Mesendoderm (in vitro differentiated cells): ENCODE measurements at regions not wholly inside any gene's neighbourhood (a gene's known extent, or its start where the extent isn't known, plus 50 kb on each side); places are given as distances from the start of the nearest gene placed in this dataset.

ENCODE experiments used
- DNase-seq: peaks from one replicate; pipeline ENCODE4 v3.0.0; 2013
- H2AK5ac ChIP-seq: 2 replicates; pipeline ENCODE4 v1.6.1; 2013; ENCODE audit warnings: low read length, inconsistent platforms
- H2BK120ac ChIP-seq: 2 replicates; pipeline ENCODE4 v1.6.1; 2013; ENCODE audit warnings: low read depth, mild to moderate bottlenecking, low read length, moderate library complexity, mixed read lengths
- H2BK15ac ChIP-seq: replicated peaks from 2 replicates; pipeline ENCODE4 v1.6.1; 2013; ENCODE audit warnings: low read depth, mild to moderate bottlenecking, moderate library complexity
- H2BK5ac ChIP-seq: 2 replicates; pipeline ENCODE4 v1.6.1; 2013; ENCODE audit warnings: low read length, inconsistent platforms
- H3K18ac ChIP-seq: 2 replicates; pipeline ENCODE4 v1.6.1; 2013; ENCODE audit warnings: mild to moderate bottlenecking, low read length, mixed read lengths
- H3K23ac ChIP-seq: one replicate; pipeline ENCODE4 v1.6.1; 2013; ENCODE audit warnings: low read length
- H3K27ac ChIP-seq: 2 replicates; pipeline ENCODE4 v1.5.1; 2013; ENCODE audit warnings: low read depth, mild to moderate bottlenecking, inconsistent platforms, low read length, moderate library complexity
- H3K27me3 ChIP-seq: 2 replicates; pipeline ENCODE4 v1.6.1; 2013; ENCODE audit warnings: low read length, control low read depth, mild to moderate bottlenecking, inconsistent platforms; ENCODE audit not compliant: insufficient read depth, poor library complexity
- H3K36me3 ChIP-seq: 2 replicates; pipeline ENCODE4 v1.6.1; 2013; ENCODE audit warnings: low read length, inconsistent platforms; ENCODE audit not compliant: control insufficient read depth, insufficient read depth
- H3K4ac ChIP-seq: one replicate; pipeline ENCODE4 v1.6.1; 2013; ENCODE audit warnings: low read depth, mild to moderate bottlenecking, low read length, moderate library complexity
- H3K4me1 ChIP-seq: 2 replicates; pipeline ENCODE4 v1.6.1; 2013; ENCODE audit warnings: low read depth, low read length, inconsistent platforms; ENCODE audit not compliant: control insufficient read depth
- H3K4me2 ChIP-seq: 2 replicates; pipeline ENCODE4 v1.6.1; 2013; ENCODE audit warnings: low read length
- H3K4me3 ChIP-seq: 2 replicates; pipeline ENCODE4 v1.5.1; 2013; ENCODE audit warnings: mild to moderate bottlenecking, low read length
- H3K56ac ChIP-seq: one replicate; pipeline ENCODE4 v1.6.1; 2013; ENCODE audit warnings: low read length
- H3K79me1 ChIP-seq: 2 replicates; pipeline ENCODE4 v1.6.1; 2013; ENCODE audit warnings: low read length, inconsistent platforms
- H3K79me2 ChIP-seq: 2 replicates; pipeline ENCODE4 v1.6.1; 2013; ENCODE audit warnings: mild to moderate bottlenecking, low read length; ENCODE audit not compliant: control insufficient read depth, insufficient read depth
- H3K9ac ChIP-seq: 2 replicates; pipeline ENCODE4 v1.6.1; 2013; ENCODE audit warnings: low read length, inconsistent platforms
- H4K5ac ChIP-seq: one replicate; pipeline ENCODE4 v1.6.1; 2013; ENCODE audit warnings: low read length
- H4K8ac ChIP-seq: one replicate; pipeline ENCODE4 v1.6.1; 2013; ENCODE audit warnings: low read depth, mild to moderate bottlenecking, control low read depth, low read length, moderate library complexity
- WGBS: extraction: QIAGEN DNeasy Blood & Tissue Kit; methylation state at CpG from one replicate; pipeline ENCODE4 v1.1.7; 2013; ENCODE audit warnings: low lambda C conversion rate, missing lambda C conversion rate; ENCODE audit not compliant: insufficient coverage; ENCODE audit errors: extremely low coverage; 5-methylcytosine and 5-hydroxymethylcytosine counted together

DNA sequence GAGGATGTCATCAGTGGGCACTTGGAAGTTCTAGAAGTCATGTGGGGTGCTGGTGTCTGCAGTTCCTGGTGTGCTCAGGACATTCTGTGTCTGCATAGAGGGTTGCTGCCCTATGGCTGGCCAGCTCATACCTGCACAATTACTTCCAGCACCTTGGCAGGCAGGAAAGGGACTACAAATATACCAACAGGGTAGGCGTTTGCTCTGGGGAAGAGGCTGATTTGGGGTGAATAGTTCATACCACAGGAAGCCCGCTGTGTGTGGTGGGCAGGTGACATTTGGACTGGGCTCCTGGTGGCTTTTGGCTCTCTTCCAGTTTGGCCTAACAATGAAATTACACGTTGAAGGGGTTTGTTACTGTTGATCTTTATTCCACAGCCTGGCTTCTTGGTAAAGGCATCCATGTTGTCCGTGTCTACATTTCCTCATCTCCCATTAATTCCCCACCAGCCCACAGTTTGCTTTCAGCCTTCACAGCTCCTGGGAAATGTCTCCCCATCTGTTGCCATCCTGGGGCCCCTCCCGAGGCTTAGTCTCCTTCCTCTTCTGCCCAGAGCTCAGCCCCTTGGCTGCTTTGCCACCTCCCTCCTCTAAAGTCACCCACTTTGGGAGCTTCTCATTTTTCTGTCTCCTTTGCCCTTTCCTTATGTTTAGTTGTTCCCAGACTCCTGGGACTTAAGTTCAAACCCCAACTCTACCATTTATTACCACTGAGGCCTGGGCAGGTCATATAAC, 88.1 kb downstream of the RSPH3 start:
- Histone ChIP-seq H3K18ac (no peak overlapping the region), H3K4me2 (no peak overlapping the region), H4K8ac (no peak overlapping the region), H3K56ac (no peak overlapping the region), H3K23ac (no peak overlapping the region), H4K5ac (no peak overlapping the region), H3K4me3 (no peak overlapping the region), H3K79me2 (no peaks in the 10 kb centered on the region), H2BK15ac (no peak overlapping the region), H3K27me3 (no peaks in the 10 kb centered on the region), H3K4me1 (no peaks in the 10 kb centered on the region), H2AK5ac (peak overlapping the region; percentile 9), H3K27ac (no peak overlapping the region), H3K36me3 (no peaks in the 10 kb centered on the region), H3K79me1 (no peaks in the 10 kb centered on the region), H3K9ac (no peak overlapping the region), H2BK120ac (no peak overlapping the region), H3K4ac (no peak overlapping the region), H2BK5ac (no peak overlapping the region)
- no CpG with 5 or more reads among the region's 5 CpGs for WGBS
- DNase-seq, result no peak

DNA sequence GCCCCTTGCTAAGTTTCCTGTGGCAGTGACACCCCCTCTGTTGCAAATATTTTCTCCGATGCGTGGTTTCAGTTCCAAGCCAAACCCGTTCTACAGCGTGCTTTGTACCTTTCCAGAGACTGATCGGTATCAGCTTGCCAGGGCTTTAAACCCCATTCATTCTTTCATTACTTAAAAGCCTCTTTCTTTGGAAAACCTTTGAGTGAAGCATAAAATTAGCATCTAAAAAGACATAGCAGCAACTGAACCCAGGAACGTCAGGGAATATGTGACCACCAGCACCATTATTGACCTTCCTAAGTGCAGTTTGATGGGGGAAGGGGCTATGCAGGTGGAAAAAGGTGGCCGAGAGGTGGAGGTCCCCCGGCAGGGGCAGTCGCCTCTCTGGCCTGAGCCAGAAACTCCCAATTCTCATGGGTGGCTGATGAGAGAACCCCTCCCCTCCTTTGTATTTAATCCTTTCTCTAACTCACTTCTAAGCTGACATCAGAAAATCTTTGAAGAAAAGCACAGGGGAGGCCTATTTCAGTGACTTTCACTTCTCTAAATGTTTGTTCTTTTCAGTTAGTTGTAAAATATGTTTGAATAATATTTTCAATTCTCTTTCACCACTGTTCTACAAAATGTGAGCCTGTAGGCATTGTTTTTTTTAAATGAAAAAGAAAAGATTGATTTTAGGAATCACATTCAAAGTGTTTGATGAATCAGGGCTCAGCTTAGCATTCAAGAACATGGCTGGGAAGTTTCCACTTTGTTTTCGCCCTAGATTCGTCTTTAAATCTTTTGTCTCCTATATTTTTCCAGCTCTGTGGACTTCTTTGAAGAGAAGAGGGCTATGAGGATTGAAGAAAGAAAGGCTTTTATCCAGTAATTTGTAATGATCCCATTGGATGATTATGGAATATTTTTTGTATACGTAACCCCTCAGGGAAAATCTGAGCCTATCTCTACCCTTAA, 89.2 kb downstream of the RSPH3 start:
- H3K23ac ChIP-seq, result no peak overlapping the region
- H3K9ac ChIP-seq, result no peak overlapping the region
- H3K27ac ChIP-seq, result peak overlapping the region; percentile 27
- DNase-seq, result peak; percentile 85
- WGBS, result no CpG with 5 or more reads among the region's 12 CpGs
- H2BK120ac ChIP-seq, result peak overlapping the region; percentile 24
- no peak overlapping the region for H3K18ac ChIP-seq
- H3K79me1 ChIP-seq, result no peaks in the 10 kb centered on the region
- H2BK15ac ChIP-seq, result no peak overlapping the region
- H3K4me1 ChIP-seq, result no peaks in the 10 kb centered on the region
- H3K56ac ChIP-seq, result peak overlapping the region; percentile 6
- H3K36me3 ChIP-seq, result no peaks in the 10 kb centered on the region
- no peak overlapping the region for H4K8ac ChIP-seq
- H4K5ac ChIP-seq, result no peak overlapping the region
- H3K4me2 ChIP-seq, result no peak overlapping the region
- H3K79me2 ChIP-seq, result no peaks in the 10 kb centered on the region
- H3K4me3 ChIP-seq, result no peak overlapping the region
- H2AK5ac ChIP-seq, result no peak overlapping the region
- no peak overlapping the region for H2BK5ac ChIP-seq
- H3K27me3 ChIP-seq, result no peaks in the 10 kb centered on the region
- H3K4ac ChIP-seq, result no peak overlapping the region

DNA sequence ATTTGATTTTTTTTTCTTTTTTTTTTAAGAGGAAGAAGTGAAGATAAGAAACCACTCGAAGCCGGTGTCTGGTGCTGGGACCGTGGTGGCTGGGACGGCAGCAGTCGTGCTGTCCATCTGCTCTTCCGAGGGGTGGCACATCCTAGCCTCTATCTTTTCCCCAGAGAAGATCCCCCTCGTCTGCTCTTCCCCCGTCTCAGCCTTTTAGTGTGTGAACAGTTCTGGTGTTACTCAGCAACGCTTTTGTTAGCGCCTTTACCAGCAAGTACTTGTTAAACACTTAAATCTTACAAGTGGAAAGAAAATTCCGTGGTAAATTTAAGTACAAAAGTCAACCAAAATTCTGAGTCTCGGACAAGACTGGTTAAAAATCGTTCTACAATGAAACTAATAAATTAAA, 90.1 kb downstream of the RSPH3 start:
- Histone ChIP-seq H3K79me2 (no peaks in the 10 kb centered on the region), H2BK120ac (no peak overlapping the region), H4K8ac (no peak overlapping the region), H3K4me2 (no peak overlapping the region), H3K4ac (peak overlapping the region; percentile 9), H3K27me3 (no peaks in the 10 kb centered on the region), H3K79me1 (no peaks in the 10 kb centered on the region), H2BK5ac (no peak overlapping the region), H3K4me1 (no peaks in the 10 kb centered on the region), H4K5ac (no peak overlapping the region), H3K23ac (no peak overlapping the region), H3K56ac (peak overlapping the region; percentile 37), H3K36me3 (no peaks in the 10 kb centered on the region), H3K9ac (no peak overlapping the region), H3K27ac (no peak overlapping the region), H3K4me3 (no peak overlapping the region), H2AK5ac (no peak overlapping the region), H3K18ac (no peak overlapping the region), H2BK15ac (no peak overlapping the region)
- no CpG with 5 or more reads among the region's 13 CpGs for WGBS
- peak; percentile 53 for DNase-seq

DNA sequence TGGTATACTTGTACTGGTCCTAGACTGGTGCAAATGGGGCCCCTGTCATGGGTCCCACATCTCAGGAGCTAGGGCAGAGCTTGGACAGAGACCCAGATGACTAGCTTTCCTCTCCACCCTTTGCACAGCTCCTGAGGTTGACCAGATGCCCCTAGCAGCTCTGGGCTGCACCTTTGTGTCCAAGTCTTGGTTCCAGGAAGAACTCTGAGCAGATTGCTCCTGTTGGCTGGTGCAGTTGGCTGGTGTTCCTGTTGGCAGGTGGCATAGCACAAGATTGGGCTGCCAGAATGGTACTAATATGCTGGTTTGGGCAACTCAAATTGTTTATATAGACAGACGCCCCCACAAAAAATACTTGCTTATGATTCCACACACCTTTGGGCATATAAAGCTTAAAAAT, 89.4 kb upstream of the EZR start:
- H3K27me3 ChIP-seq, result no peaks in the 10 kb centered on the region
- H3K23ac ChIP-seq, result no peak overlapping the region
- no peak overlapping the region for H2BK5ac ChIP-seq
- H3K56ac ChIP-seq, result no peak overlapping the region
- H3K79me1 ChIP-seq, result no peaks in the 10 kb centered on the region
- H3K4ac ChIP-seq, result no peak overlapping the region
- no peak overlapping the region for H3K9ac ChIP-seq
- H3K79me2 ChIP-seq, result no peaks in the 10 kb centered on the region
- H3K27ac ChIP-seq, result no peak overlapping the region
- H3K4me3 ChIP-seq, result no peak overlapping the region
- no peak overlapping the region for H2AK5ac ChIP-seq
- H3K4me2 ChIP-seq, result no peak overlapping the region
- H3K36me3 ChIP-seq, result no peaks in the 10 kb centered on the region
- no CpG with 5 or more reads among the region's 1 CpG for WGBS
- no peak overlapping the region for H2BK120ac ChIP-seq
- no peak overlapping the region for H3K18ac ChIP-seq
- no peak overlapping the region for H2BK15ac ChIP-seq
- no peak overlapping the region for H4K5ac ChIP-seq
- no peak for DNase-seq
- no peaks in the 10 kb centered on the region for H3K4me1 ChIP-seq
- no peak overlapping the region for H4K8ac ChIP-seq

DNA sequence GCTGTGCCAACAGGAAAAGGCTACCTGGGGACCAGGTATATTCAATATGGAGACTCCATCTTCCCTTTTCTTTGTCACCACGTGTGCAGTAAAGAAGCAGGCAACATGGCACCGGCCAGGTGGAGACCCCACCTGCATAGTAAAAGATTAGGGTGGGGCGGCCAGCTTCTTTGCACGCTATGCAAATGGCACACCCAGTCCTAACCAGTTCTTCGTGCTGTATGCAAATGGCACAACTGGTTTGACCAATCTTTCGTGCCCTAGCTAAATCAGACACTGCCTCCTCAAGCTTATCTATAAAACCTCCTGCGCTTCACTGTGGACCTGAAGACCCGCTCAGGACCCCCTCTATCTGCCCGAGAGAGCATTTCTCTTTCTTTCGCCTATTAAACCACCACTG, 88.8 kb upstream of the EZR start:
- no peak overlapping the region for H2BK5ac ChIP-seq
- no peaks in the 10 kb centered on the region for H3K79me2 ChIP-seq
- H2BK15ac ChIP-seq, result no peak overlapping the region

More for the DNA sequence above, 88.8 kb upstream of the EZR start:
- Histone ChIP-seq H3K4ac (no peak overlapping the region), H4K5ac (no peak overlapping the region), H3K27me3 (no peaks in the 10 kb centered on the region), H3K4me1 (no peaks in the 10 kb centered on the region), H4K8ac (no peak overlapping the region), H3K56ac (no peak overlapping the region), H3K4me2 (no peak overlapping the region), H2AK5ac (no peak overlapping the region), H3K4me3 (no peak overlapping the region), H3K18ac (no peak overlapping the region), H3K27ac (no peak overlapping the region), H2BK120ac (no peak overlapping the region), H3K9ac (no peak overlapping the region), H3K23ac (no peak overlapping the region), H3K79me1 (no peaks in the 10 kb centered on the region), H3K36me3 (no peaks in the 10 kb centered on the region)
- no peak for DNase-seq
- WGBS, result no CpG with 5 or more reads among the region's 10 CpGs
